ENCODE measurements at regions not wholly inside any gene's neighbourhood (a gene's known extent, or its start where the extent isn't known, plus 50 kb on each side); places are given as distances from the start of the nearest gene placed in this dataset.
"Not testable (repeated sequence)": the region's sequence is repeated elsewhere in the genome, so short reads cannot be mapped to it uniquely, and the experiment has no call there.

- DNase-seq, result no peak
These were observed 106.0 kb downstream of the ENC1 start for GRCh38 chr5:74534397-74535129.

GRCh38 chr5:74530326-74531050 lies 110.0 kb downstream of the ENC1 start:
- no peak for DNase-seq

GRCh38 chr5:74529101-74529500 lies 111.4 kb downstream of the ENC1 start:
- DNase-seq, result no peak

- DNase-seq, result no peak
These were observed 114.4 kb downstream of the ENC1 start for GRCh38 chr5:74526111-74526510.

- not testable (repeated sequence) for DNase-seq
These were observed 115.8 kb downstream of the ENC1 start for GRCh38 chr5:74524767-74525166.

GRCh38 chr5:74523698-74524097 lies 116.8 kb downstream of the ENC1 start:
- DNase-seq, result not testable (repeated sequence)

GRCh38 chr5:74522838-74523237 lies 117.7 kb downstream of the ENC1 start:
- DNase-seq, result not testable (repeated sequence)

- DNase-seq, result no peak
These were observed 119.1 kb downstream of the ENC1 start for GRCh38 chr5:74521401-74521800.

- DNase-seq, result no peak
These were observed 120.8 kb downstream of the ENC1 start for GRCh38 chr5:74519679-74520078.

GRCh38 chr5:74519161-74519571 lies 121.4 kb downstream of the ENC1 start:
- DNase-seq, result no peak

GRCh38 chr5:74517700-74518099 lies 122.8 kb downstream of the ENC1 start:
- DNase-seq, result peak; percentile 74

GRCh38 chr5:74516211-74516636 lies 124.3 kb downstream of the ENC1 start:
- DNase-seq, result no peak

- DNase-seq, result no peak
These were observed 125.5 kb downstream of the ENC1 start for GRCh38 chr5:74514888-74515551.

- DNase-seq, result not testable (repeated sequence)
These were observed 128.8 kb downstream of the ENC1 start for GRCh38 chr5:74511770-74512169.

GRCh38 chr5:74510476-74511075 lies 130.0 kb downstream of the ENC1 start:
- no peak for DNase-seq

GRCh38 chr5:74507370-74508005 lies 133.0 kb downstream of the ENC1 start:
- DNase-seq, result no peak

GRCh38 chr5:74506119-74506518 lies 134.4 kb downstream of the ENC1 start:
- DNase-seq, result no peak

GRCh38 chr5:74504463-74504862 lies 136.1 kb downstream of the ENC1 start:
- no peak for DNase-seq

GRCh38 chr5:74502479-74502950 lies 138.0 kb downstream of the ENC1 start:
- DNase-seq, result no peak

- DNase-seq, result no peak
These were observed 138.7 kb downstream of the ENC1 start for GRCh38 chr5:74501674-74502478.

GRCh38 chr5:74500110-74500917 lies 140.2 kb downstream of the ENC1 start:
- DNase-seq, result no peak

All from amniotic stem cell (primary cell).